ENCODE measurements at regions not wholly inside any gene's neighbourhood (a gene's known extent, or its start where the extent isn't known, plus 50 kb on each side); places are given as distances from the start of the nearest gene placed in this dataset.

DNA sequence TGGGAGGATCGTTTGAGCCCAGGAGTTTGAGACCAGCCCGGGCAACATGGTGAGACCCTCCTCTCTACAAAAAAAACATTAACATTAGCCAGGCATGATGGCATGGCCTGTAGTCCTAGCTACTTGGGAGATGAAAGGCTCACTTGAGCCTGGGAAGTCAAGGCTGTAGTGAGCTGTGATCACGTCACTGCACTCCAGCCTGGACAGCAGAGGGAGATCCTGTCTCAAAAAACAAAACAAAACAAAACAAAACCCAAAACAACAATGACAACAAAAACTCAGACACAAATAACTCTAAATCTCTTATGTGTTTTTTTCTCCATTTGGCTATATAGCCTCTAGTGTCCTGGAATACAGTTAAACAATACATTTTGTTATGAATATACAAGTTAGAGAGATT is 127.3 kb upstream of the STK26 start:
- POLR2A ChIA-PET = interaction anchor here (1.0 kb wide), 1 partner anchor 90 kb away, joined by 3 read pairs; no protein-coding TSS in a partner anchor

DNA sequence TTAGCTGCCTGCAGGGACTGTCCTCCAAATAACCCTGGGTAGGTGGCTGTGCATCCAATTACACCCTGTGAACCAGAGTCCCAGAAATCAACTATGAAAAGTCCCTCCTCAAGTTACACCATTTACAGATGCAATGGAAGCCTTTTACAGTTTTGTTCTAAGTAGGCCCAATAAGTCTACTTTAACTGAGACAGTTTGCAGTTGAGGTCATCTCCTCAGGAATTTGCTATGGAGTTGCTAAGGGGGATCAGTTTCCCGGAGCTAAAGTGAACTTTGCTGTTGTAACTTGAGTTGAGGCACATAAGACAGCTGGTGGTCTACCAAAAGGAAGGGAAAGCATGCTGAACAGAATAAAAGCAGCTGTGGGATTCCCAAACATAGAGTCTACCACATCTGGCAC is 121.6 kb upstream of the STK26 start:
- Histone ChIP-seq H3K4me3 (ENCODE audit: low read length) (no peak overlapping the region), H3K36me3 (ENCODE audit: insufficient read depth, low read length) (no peaks in the 10 kb centered on the region), H3K27me3 (ENCODE audit: control insufficient read depth in 1 of 2, insufficient read depth in 2 of 2, low read length in 2 of 2) (no peaks in the 10 kb centered on the region), H3K9me3 (ENCODE audit: control insufficient read depth in 1 of 2, insufficient read depth in 1 of 2, low read length in 2 of 2) (no peaks in the 10 kb centered on the region), H3K27ac (ENCODE audit: low read depth in 1 of 2, low read length in 2 of 2) (no peak overlapping the region), H3K4me1 (ENCODE audit: insufficient read depth, low read length) (no peaks in the 10 kb centered on the region)
- H3K27ac Mint-ChIP-seq = no peak overlapping the region
- ATAC-seq (ENCODE audit: poor library complexity) (no peak), DNase-seq (no peak)
- POLR2A ChIA-PET = no interaction called here
- no peaks in the 10 kb centered on the region for H3K9me3 Mint-ChIP-seq
- H3K4me3 Mint-ChIP-seq = no peak overlapping the region
- H3K36me3 Mint-ChIP-seq (ENCODE audit: low read depth) = no peaks in the 10 kb centered on the region
- TF ChIP-seq, protein P1, sequence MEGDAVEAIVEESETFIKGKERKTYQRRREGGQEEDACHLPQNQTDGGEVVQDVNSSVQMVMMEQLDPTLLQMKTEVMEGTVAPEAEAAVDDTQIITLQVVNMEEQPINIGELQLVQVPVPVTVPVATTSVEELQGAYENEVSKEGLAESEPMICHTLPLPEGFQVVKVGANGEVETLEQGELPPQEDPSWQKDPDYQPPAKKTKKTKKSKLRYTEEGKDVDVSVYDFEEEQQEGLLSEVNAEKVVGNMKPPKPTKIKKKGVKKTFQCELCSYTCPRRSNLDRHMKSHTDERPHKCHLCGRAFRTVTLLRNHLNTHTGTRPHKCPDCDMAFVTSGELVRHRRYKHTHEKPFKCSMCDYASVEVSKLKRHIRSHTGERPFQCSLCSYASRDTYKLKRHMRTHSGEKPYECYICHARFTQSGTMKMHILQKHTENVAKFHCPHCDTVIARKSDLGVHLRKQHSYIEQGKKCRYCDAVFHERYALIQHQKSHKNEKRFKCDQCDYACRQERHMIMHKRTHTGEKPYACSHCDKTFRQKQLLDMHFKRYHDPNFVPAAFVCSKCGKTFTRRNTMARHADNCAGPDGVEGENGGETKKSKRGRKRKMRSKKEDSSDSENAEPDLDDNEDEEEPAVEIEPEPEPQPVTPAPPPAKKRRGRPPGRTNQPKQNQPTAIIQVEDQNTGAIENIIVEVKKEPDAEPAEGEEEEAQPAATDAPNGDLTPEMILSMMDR (IDR thresholded peaks at IDR 0.05) = no peak
- intact Hi-C loops (cut with DNase I, micrococcal nuclease) = no loop called here
- H3K27me3 Mint-ChIP-seq = no peaks in the 10 kb centered on the region
- CTCF ChIA-PET = no interaction called here
- no peaks in the 10 kb centered on the region for H3K4me1 Mint-ChIP-seq (ENCODE audit: low read depth)

More for the DNA sequence above, 127.3 kb upstream of the STK26 start:
- Histone ChIP-seq H3K4me1 (ENCODE audit: insufficient read depth, low read length) (no peaks in the 10 kb centered on the region), H3K9me3 (ENCODE audit: control insufficient read depth in 1 of 2, insufficient read depth in 1 of 2, low read length in 2 of 2) (no peaks in the 10 kb centered on the region), H3K27ac (ENCODE audit: low read depth in 1 of 2, low read length in 2 of 2) (no peak overlapping the region), H3K36me3 (ENCODE audit: insufficient read depth, low read length) (no peaks in the 10 kb centered on the region), H3K27me3 (ENCODE audit: control insufficient read depth in 1 of 2, insufficient read depth in 2 of 2, low read length in 2 of 2) (no peaks in the 10 kb centered on the region), H3K4me3 (ENCODE audit: low read length) (no peak overlapping the region)
- Mint-ChIP-seq H3K4me1 (ENCODE audit: low read depth) (no peaks in the 10 kb centered on the region), H3K27me3 (no peaks in the 10 kb centered on the region), H3K36me3 (ENCODE audit: low read depth) (no peaks in the 10 kb centered on the region), H3K4me3 (no peak overlapping the region), H3K27ac (no peak overlapping the region), H3K9me3 (no peaks in the 10 kb centered on the region)
- DNase-seq = peak in 3 of 14 experiments; percentile 2 to 11 (median 6)
- CTCF ChIA-PET = no interaction called here
- TF ChIP-seq, protein P1 (IDR thresholded peaks at IDR 0.05) = peak; percentile 13
- no peak for ATAC-seq (ENCODE audit: poor library complexity)
- intact Hi-C loops (cut with DNase I, micrococcal nuclease) = no loop called here

DNA sequence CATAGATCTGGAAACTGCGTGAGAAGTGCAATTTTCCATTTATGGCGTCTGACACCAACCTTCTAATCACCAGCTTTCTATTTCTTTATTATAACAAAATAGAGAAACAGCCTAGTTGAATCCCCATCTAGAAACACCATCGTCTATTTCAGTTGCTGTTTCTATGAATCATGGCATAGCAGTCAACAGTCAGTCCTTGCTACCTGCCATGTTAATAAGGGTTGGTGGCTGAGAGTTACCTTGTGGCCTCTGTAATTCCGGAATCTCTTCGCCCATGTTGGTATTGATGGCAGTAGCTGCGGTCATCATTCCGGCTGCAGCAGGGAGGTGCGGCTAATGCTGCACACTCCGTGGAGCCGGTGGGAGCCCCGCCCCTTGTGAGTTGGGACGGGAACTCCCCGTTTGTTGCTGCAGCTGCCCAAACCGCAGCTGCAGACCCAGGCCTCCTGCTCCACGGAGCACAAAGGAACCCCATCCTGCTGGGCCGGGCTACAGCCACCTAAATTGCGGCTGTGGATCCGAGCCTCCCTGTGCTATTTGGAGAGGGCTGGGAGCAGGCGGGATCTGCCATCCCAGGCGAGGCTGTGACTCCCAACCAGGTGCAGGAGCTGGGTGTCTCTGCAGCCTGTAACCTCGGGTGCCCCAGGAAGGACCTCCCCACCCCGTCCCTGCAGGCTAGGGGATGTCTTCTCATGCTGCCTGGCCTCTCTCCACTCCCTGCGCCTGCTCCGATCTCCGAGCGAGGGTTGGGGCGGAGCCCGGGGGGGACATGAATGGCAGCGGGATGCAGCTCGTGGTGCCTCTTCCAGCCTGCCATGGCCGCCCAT is 115.4 kb upstream of the STK26 start:
- Mint-ChIP-seq H3K27me3 (no peaks in the 10 kb centered on the region), H3K27ac (no peak overlapping the region), H3K4me1 (ENCODE audit: low read depth) (no peaks in the 10 kb centered on the region), H3K9me3 (no peaks in the 10 kb centered on the region), H3K36me3 (ENCODE audit: low read depth) (no peaks in the 10 kb centered on the region), H3K4me3 (no peak overlapping the region)
- TF ChIP-seq, protein P1 (IDR thresholded peaks at IDR 0.05) = no peak
- Histone ChIP-seq H3K36me3 (ENCODE audit: insufficient read depth, low read length) (no peaks in the 10 kb centered on the region), H3K4me3 (ENCODE audit: low read length) (no peak overlapping the region), H3K27ac (ENCODE audit: low read depth in 1 of 2, low read length in 2 of 2) (no peak overlapping the region), H3K27me3 (ENCODE audit: control insufficient read depth in 1 of 2, insufficient read depth in 2 of 2, low read length in 2 of 2) (no peaks in the 10 kb centered on the region), H3K4me1 (ENCODE audit: insufficient read depth, low read length) (no peaks in the 10 kb centered on the region), H3K9me3 (ENCODE audit: control insufficient read depth in 1 of 2, insufficient read depth in 1 of 2, low read length in 2 of 2) (no peaks in the 10 kb centered on the region)
- ChIA-PET CTCF (no interaction called here), POLR2A (no interaction called here)
- intact Hi-C loops (cut with DNase I, micrococcal nuclease) = no loop called here
- DNase-seq = no peak
- ATAC-seq (ENCODE audit: poor library complexity) = no peak

Measured in CD4-positive, alpha-beta T cell (primary cell).